GM10266 (cell line): ENCODE measurements at regions not wholly inside any gene's neighbourhood (a gene's known extent, or its start where the extent isn't known, plus 50 kb on each side); places are given as distances from the start of the nearest gene placed in this dataset.

ENCODE experiments used
- DNase-seq: peaks from one replicate; pipeline ENCODE4 v3.0.0; 2012; ENCODE audit errors: extremely low spot score
- TF ChIP-seq, protein P1 (sequence below): IDR thresholded peaks from 2 replicates; pipeline ENCODE4 v1.5.1; 2012; ENCODE audit warnings: mild to moderate bottlenecking, low read depth; ENCODE audit not compliant: control insufficient read depth, insufficient read depth; ENCODE audit errors: missing control alignments

GRCh38 chr21:15932726-15933125, 202.9 kb downstream of the USP25 start:
- TF ChIP-seq, protein P1, sequence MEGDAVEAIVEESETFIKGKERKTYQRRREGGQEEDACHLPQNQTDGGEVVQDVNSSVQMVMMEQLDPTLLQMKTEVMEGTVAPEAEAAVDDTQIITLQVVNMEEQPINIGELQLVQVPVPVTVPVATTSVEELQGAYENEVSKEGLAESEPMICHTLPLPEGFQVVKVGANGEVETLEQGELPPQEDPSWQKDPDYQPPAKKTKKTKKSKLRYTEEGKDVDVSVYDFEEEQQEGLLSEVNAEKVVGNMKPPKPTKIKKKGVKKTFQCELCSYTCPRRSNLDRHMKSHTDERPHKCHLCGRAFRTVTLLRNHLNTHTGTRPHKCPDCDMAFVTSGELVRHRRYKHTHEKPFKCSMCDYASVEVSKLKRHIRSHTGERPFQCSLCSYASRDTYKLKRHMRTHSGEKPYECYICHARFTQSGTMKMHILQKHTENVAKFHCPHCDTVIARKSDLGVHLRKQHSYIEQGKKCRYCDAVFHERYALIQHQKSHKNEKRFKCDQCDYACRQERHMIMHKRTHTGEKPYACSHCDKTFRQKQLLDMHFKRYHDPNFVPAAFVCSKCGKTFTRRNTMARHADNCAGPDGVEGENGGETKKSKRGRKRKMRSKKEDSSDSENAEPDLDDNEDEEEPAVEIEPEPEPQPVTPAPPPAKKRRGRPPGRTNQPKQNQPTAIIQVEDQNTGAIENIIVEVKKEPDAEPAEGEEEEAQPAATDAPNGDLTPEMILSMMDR, result no peak
- no peak for DNase-seq

DNA sequence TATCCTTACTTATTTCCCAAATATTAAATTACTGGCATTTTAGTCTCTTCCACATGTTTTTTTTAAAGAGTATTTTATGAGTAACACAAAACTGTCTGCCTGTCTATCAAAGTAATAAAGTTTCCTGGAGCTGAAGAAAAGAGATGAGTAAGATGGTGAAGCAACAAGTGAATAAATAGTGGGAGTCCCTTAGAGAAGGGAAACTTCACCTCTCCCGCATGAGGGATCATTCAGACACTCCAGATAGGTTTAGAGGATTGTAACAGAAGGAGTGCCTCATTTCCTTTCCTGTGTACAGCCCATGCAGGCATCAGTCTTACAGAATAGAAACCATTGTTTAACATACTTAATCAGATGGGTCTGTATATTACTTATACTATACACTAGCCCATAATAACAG, 205.7 kb downstream of the USP25 start:
- TF ChIP-seq, protein P1, result no peak

GRCh38 chr21:15943009-15943666, 213.4 kb downstream of the USP25 start:
- TF ChIP-seq, protein P1, result no peak
- DNase-seq, result no peak

More for the DNA sequence above, 205.7 kb downstream of the USP25 start:
- DNase-seq, result no peak

- TF ChIP-seq, protein P1, result no peak
- DNase-seq, result no peak
Observed at GRCh38 chr21:15947677-15948076, 217.9 kb downstream of the USP25 start.

- no peak for DNase-seq
- TF ChIP-seq, protein P1, result no peak
Observed at GRCh38 chr21:15953551-15954116, 223.9 kb downstream of the USP25 start.

DNA sequence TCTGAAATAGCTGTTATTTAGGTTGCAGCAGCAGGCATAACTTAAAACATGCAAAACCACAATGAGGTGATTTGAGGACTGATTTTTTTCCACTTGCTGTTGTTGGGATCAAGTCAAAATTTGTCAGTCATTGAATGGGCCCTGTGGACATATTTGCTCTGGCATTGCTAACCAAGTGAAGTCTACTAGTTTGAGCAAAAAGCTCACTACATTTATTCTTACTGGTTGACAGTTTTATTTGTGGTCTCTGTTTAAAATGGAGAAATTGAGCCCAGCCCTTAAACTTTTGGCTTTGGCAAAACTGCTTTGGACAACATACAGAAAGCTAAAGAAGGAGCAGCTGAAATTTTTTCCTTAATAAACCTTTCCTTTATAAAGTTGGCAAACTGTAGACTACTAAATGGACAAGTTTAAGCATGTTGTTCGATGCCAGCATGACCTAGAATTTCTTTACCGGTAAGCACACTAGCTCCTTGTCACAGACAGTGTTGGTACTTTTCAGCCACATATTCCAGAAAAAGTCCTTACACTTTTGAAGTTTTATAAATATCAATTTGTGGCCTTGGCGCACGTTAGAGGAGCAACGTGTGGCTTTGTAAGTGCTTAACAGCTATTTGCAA, 234.6 kb downstream of the USP25 start:
- TF ChIP-seq, protein P1, result no peak
- DNase-seq, result no peak

- DNase-seq, result no peak
- TF ChIP-seq, protein P1, result no peak
Observed at GRCh38 chr21:15966231-15966630, 236.4 kb downstream of the USP25 start.
